Body of pancreas (tissue), 4 donors: ENCODE measurements at regions not wholly inside any gene's neighbourhood (a gene's known extent, or its start where the extent isn't known, plus 50 kb on each side); places are given as distances from the start of the nearest gene placed in this dataset.

Source experiments
- ATAC-seq: fragments of 150-250 bp; one replicate; pipeline ENCODE4 v1.9.1; 2016
- DNase-seq, 4 donors: peaks; one replicate each; pipeline ENCODE4 v3.0.0-alpha.2; 2019
- H3K27ac ChIP-seq, 4 donors: fragments of 200-600 bp; sonication (generic); 1 replicate in 3 of 4; 2 replicates in 1 of 4; pipeline versions ENCODE4 v1.5.1 to v1.6.1; 2016 to 2019; ENCODE audit warnings: mild to moderate bottlenecking in 1 of 4, mixed read lengths in 1 of 4, moderate library complexity in 1 of 4
- H3K27me3 ChIP-seq, 2 donors: fragments of 200-600 bp; sonication (generic); one replicate each; pipeline ENCODE4 v1.6.0; 2016; ENCODE audit warnings: mild to moderate bottlenecking in 1 of 2
- H3K36me3 ChIP-seq, 2 donors: fragments of 200-600 bp; sonication (generic); replicated peaks in 1 of 2; 2 replicates each; pipeline ENCODE4 v1.5.1; 2016; ENCODE audit warnings: low read depth in 2 of 2; ENCODE audit not compliant: insufficient read depth in 1 of 2
- H3K4me1 ChIP-seq: fragments of 200-600 bp; sonication (generic); one replicate; pipeline ENCODE4 v1.6.0; 2016
- H3K4me3 ChIP-seq, 2 donors: fragments of 200-600 bp; sonication (generic); 1 replicate in 1 of 2; 2 replicates in 1 of 2; pipeline ENCODE4 v1.5.1; 2016 to 2019
- H3K9me3 ChIP-seq, 3 donors: fragments of 200-600 bp; sonication (generic); 1 replicate in 2 of 3; 2 replicates in 1 of 3; pipeline ENCODE4 v1.5.1; 2016
- CTCF ChIP-seq, 7 experiments: fragments of 450-650 bp in 4 of 7; fragments of 200-600 bp in 3 of 7; sonication (generic) in 3 of 7; IDR thresholded peaks; one replicate each; pipeline ENCODE4 v1.5.1; 2016 to 2019; ENCODE audit warnings: antibody characterized with exemption in 7 of 7
- POLR2A ChIP-seq, 3 donors: fragments of 450-650 bp; IDR thresholded peaks; one replicate each; pipeline ENCODE4 v1.6.1; 2016; ENCODE audit warnings: antibody characterized with exemption in 3 of 3, mild to moderate bottlenecking in 2 of 3
- WGBS, 2 donors: methylation state at CpG; one replicate each; pipeline ENCODE4 v1.1.5; 2017; 5-methylcytosine and 5-hydroxymethylcytosine counted together
- intact Hi-C: fragments of 100-400 bp; cut with DNase I; formaldehyde crosslinking; loops from one replicate; pipeline ENCODE4 v1.15.1; 2023

- 82 to 94% methylated on average over 3 of the region's 3 CpGs for WGBS, 2 donors
- Histone ChIP-seq H3K4me3 (no peak overlapping the region), H3K36me3 (no peaks in the 10 kb centered on the region), H3K9me3 (no peaks in the 10 kb centered on the region), H3K27me3 (no peaks in the 10 kb centered on the region), H3K27ac (no peak overlapping the region), H3K4me1 (peaks cover 5% of the 10 kb centered on the region)
- intact Hi-C loops, result no loop called here
- DNase-seq (no peak), ATAC-seq (no peak)
- TF ChIP-seq POLR2A (IDR thresholded peaks at IDR 0.05) (no peak), CTCF (IDR thresholded peaks at IDR 0.05) (no peak)
Measured at GRCh38 chr2:19751631-19752030, 150.2 kb downstream of the TTC32 start.

- intact Hi-C loops, result no loop called here
- no peaks in the 10 kb centered on the region for H3K9me3 ChIP-seq
Measured at GRCh38 chr2:19750136-19750535, 151.6 kb downstream of the TTC32 start.

GRCh38 chr2:19749507-19749836, 152.3 kb downstream of the TTC32 start:
- WGBS, 2 donors, result 77 to 90% methylated on average over 3 of the region's 3 CpGs
- intact Hi-C loops, result no loop called here
- Histone ChIP-seq H3K36me3 (no peaks in the 10 kb centered on the region), H3K9me3 (no peaks in the 10 kb centered on the region), H3K4me1 (peaks cover 5% of the 10 kb centered on the region), H3K4me3 (no peak overlapping the region), H3K27me3 (no peaks in the 10 kb centered on the region), H3K27ac (no peak overlapping the region)
- no peak for ATAC-seq
- TF ChIP-seq POLR2A (IDR thresholded peaks at IDR 0.05), result no peak
- TF ChIP-seq CTCF (IDR thresholded peaks at IDR 0.05), result no peak
- DNase-seq, result no peak

More at GRCh38 chr2:19750136-19750535, 151.6 kb downstream of the TTC32 start:
- Histone ChIP-seq H3K27ac (no peak overlapping the region), H3K27me3 (no peaks in the 10 kb centered on the region), H3K4me1 (peaks cover 5% of the 10 kb centered on the region), H3K36me3 (no peaks in the 10 kb centered on the region), H3K4me3 (no peak overlapping the region)
- DNase-seq (no peak), ATAC-seq (no peak)
- TF ChIP-seq POLR2A (IDR thresholded peaks at IDR 0.05), result no peak
- no peak for TF ChIP-seq CTCF (IDR thresholded peaks at IDR 0.05)
- 83 to 86% methylated on average over 4 of the region's 4 CpGs for WGBS, 2 donors

GRCh38 chr2:19748711-19749506, 152.9 kb downstream of the TTC32 start:
- Histone ChIP-seq H3K27ac (no peak overlapping the region), H3K36me3 (no peaks in the 10 kb centered on the region), H3K27me3 (no peaks in the 10 kb centered on the region), H3K4me3 (no peak overlapping the region), H3K9me3 (no peaks in the 10 kb centered on the region), H3K4me1 (peaks cover 5% of the 10 kb centered on the region)
- WGBS, 2 donors, result 76 to 82% methylated on average over 16 of the region's 16 CpGs
- DNase-seq, result no peak
- ATAC-seq, result no peak
- intact Hi-C loops, result no loop called here
- TF ChIP-seq POLR2A (IDR thresholded peaks at IDR 0.05) (no peak), CTCF (IDR thresholded peaks at IDR 0.05) (no peak)

- no peak for ATAC-seq
- TF ChIP-seq CTCF (IDR thresholded peaks at IDR 0.05) (no peak), POLR2A (IDR thresholded peaks at IDR 0.05) (no peak)
- no peaks in the 10 kb centered on the region for H3K36me3 ChIP-seq
- 68 to 91% methylated on average over 4 to 6 of the region's 6 CpGs for WGBS, 2 donors
- intact Hi-C loops, result no loop called here
- DNase-seq, result no peak
- peaks cover 5% of the 10 kb centered on the region for H3K4me1 ChIP-seq
- H3K27ac ChIP-seq, result no peak overlapping the region
- H3K27me3 ChIP-seq, result no peaks in the 10 kb centered on the region
- H3K4me3 ChIP-seq, result no peak overlapping the region
- no peaks in the 10 kb centered on the region for H3K9me3 ChIP-seq
Measured at GRCh38 chr2:19748073-19748375, 153.8 kb downstream of the TTC32 start.
